KG1 (cell line): ENCODE measurements at regions not wholly inside any gene's neighbourhood (a gene's known extent, or its start where the extent isn't known, plus 50 kb on each side); places are given as distances from the start of the nearest gene placed in this dataset.
"Not testable (repeated sequence)": the region's sequence is repeated elsewhere in the genome, so short reads cannot be mapped to it uniquely, and the experiment has no call there.

Experiments used
- DNase-seq: peaks from one replicate; lab custom pipeline; 2025; lab: John Stamatoyannopoulos, UW

DNA sequence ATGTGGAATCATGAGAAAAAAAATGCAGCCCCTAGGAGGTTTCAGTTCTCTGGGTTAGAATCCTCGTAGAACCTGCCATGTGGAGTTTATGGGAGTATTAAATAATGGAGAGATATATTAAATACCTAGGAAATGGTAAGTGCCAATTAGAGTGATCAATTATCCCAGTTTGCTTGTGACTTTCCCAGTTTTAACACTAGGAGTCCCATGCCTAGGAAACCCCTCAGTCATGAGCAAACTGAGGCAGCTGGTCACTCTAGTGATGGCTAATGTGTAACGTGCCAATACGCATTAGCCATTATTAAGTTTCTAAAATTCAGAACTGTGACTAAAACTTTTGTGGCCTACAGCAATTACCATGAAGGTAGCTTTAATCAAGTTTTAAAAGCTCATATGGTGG is 720.6 kb downstream of the TAF11L14 start:
- DNase-seq = no peak

DNA sequence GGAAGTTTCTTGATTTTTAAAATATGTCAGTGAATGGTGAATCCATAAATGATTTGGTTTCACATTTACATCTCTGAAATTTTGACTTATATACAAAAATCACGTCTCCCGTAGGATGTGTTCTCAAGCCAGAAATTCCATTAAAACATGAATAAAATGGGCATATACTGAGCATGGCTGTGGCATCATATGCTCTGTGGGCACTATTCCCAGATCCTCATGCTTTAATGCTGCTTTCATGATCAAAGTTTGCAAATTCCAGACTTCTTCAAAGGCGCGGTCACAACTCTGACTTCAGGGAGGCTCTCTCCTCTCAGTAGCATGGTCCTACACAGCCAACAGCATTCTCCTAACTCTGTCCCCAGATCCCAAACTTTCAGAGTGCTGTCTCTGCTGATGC is 723.2 kb downstream of the TAF11L14 start:
- no peak for DNase-seq

DNA sequence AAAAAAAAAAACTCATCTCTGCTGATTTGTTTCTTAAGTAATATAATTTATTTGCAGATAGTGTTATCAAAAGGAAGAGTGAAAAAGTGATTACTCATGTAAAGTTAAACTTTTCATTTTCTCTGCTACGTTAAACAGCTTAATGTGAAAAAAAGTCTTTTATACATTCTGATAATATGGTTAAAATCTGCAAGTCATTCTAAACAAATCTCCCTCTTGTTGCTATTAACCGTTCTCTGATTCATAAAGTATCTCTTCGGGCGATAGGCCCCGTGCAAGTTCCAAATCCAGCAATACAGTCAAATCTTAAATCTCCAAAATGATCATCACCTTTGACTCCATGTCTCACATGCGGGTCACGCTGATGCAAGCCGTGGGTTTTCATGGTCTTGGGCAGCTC is 732.0 kb downstream of the TAF11L14 start:
- DNase-seq = no peak

DNA sequence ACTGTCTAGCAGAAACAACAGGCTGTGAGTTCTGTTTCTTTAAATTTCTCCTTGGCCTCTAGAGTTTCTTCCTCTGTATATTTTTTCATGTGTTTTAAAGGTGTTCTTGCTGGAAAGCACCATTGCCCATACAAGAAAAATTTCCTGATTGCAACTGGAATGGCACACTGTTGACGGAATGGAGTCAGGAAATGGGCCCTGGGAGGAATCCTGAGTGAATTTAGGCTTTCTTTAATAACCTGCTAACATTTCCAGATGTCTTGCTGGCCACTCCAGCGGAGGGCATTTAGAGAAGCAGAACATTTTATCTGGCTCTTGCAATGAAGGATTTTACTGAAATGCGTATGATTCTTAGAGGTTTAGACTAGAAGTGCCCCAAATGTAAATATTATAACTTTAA is 736.3 kb downstream of the TAF11L14 start:
- no peak for DNase-seq

DNA sequence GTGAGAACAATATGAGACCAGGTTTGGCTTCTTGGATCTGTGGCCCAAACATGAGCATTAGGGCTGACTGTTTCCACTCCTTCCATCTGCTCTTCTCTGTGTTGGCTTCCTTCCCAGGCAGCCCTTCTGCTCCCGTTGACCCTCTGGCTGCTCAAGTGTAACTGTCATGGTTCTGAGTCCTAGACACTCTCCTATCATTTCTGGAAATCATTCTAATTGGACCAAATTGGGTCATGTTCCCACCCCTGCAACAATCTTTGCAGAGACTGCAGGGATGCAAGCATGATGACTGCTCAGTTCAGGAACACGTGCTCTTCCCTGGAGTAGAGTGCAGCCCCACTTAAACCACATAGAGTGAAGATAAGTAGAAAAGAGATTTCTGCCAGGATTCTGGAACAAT is 741.4 kb downstream of the TAF11L14 start:
- DNase-seq = no peak

DNA sequence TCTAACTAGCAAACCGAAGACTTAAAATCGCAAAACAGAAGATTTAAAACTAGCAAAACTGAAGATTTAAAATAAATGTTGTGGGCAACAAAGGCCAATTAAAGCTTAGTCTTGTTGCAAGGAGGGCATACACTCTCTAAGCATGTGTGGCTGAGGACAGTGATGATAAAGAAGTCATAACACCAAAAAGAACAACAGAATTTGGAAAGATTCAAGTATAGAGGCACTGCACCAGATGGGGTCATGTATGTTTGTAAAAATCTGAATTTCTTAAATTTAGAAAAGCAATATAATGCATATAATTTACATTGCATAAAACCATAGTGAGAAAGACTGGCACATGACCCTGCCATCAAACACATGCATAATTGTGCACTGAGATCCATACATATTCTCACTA is 743.8 kb downstream of the TAF11L14 start:
- no peak for DNase-seq

DNA sequence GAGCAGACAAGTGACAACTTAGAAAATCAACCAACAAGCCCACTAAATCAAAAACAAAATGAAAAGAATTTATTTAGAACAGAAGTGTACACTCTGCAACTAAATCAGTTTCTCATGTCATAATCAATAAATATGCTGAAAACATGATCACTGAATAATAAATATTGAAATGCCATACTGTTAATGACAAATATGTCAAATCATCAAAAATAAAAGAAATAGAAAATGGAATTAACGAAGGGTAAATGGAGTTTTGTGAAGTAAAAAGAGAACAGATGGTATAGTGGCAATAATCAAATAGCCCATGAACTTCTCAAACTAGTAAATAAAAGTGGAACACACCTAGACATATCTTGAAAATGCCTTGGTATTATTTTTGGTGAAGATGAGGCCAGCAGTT is 744.9 kb downstream of the TAF11L14 start:
- no peak for DNase-seq

DNA sequence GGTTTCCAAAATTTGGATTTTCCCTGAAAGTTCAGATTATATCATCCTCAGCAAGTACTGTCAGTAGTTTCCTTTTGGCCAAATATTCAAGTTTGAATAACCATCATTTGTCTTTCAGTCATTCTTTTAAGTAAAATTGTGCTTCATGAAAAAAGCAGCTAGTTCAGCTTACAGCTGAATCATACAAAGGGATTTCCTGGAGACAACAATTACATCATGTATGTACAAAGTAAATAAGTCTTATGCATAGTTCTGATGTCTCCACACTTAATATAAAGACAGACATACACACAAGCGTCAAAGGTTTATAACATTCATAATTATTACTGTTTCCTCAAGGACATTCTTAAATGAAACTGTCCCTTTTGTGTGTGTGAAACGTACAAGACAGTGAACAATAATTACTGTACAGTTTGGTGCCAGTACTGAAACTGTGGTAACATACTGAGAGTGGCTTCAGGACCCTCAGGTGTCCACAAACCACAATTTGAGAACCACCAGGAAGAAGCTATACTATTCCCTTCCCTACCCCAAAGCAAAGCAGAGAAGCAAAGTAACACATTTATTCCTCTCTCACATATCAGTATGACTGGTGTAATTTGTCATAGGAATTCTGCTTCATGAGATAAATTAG is 746.6 kb downstream of the TAF11L14 start:
- no peak for DNase-seq

DNA sequence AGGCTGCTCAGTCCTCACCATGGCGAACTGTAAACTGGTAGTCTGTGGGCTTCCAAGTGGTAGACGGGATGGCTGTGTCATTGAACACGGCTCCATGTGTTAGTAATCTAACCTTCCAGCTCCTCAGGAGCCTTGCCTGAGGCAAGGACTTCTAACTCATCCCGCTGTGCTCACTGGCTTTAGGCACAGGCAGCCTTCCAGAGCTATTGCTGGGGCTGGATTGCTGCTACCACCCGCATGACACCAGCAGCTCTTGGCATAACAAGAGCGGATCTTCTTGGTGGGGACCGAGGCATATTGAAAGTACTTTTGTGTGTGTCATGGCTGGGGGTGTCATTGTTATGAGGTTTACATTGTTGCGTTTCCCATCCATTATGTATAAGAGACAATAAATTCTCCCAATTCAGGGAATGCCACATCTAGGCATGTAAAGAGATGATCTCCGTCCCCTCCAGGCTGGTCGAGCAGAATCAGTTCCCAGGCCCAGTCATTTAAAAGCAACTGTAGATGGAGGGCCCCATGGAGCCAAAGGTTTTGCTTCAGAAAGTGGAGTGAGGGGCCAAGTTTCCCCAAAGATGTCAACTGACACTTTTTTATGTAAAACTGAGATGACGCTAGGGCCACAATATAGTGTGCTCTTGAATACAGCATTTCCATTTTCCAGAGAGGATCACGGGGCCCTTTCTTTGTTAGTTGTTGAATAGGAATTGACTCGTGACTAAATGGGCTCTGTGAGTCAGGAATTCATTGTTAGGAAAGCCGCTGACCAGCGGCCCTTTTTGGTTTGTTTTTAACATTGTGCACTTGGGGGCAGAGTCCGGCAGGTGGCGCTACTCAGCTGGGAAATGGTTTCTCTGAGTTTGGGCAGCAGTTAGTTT is 759.5 kb downstream of the TAF11L14 start:
- DNase-seq = peak; percentile 22

DNA sequence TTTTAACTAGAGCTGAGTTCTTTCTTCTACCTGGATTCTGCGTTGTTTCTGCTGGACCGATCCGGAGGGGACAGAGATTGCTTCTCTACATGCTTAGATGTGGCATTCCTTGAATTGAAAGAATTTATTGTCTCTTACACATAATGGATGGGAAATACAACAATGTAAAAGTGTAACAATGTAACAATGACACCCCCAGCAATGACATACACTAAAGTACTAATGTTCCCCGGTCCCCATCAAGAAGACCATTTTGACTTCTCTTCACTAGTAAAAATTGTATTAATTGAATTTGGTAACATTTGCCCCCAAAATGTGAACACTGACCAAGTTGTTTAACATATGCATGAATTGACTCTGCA is 760.2 kb downstream of the TAF11L14 start:
- no peak for DNase-seq

DNA sequence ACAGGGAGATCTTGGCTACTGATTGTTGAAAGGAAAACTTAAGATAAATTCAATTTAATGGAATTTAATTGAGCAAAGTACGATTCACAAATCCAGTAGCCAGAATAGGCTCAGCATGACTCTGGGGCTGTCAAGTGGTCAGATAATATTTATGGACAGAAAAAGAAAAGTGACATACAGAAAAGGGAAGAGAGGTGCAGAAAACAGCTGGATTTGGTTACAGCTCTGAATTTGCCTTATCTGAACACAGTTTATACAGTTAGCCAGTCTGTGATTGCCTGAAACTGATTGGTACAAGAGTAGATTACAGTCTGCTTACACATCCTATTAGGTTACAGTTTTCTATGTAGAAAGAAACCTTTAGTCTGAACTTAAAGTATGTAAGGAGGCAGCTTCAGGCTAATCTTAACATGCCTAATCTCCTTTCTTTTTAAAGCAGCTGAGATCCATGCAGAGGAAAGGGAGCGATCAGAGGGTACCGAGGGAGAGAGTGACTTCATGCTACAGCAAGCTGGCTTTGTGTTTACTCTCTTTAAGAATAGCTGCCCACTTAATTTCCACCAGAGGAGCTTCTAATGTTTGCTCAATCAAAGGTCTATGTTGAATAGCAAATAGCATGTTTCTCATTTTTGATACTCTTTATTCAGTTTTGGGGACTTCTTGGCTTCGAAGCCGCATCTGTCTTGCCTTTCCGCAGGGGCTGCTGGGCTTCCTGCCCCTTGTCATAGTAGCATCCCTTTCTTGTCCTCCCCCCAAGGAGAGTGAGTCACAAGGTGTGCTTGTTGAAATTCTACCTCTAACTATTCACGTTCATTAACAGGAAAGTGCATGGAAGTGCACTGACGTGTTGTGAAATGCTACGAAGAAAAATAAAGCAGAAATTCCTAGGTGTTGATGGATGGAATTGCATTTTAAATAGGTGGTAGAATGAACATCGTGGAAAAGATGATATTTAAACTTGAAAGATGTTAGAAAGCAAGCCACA is 761.2 kb downstream of the TAF11L14 start:
- DNase-seq = no peak

DNA sequence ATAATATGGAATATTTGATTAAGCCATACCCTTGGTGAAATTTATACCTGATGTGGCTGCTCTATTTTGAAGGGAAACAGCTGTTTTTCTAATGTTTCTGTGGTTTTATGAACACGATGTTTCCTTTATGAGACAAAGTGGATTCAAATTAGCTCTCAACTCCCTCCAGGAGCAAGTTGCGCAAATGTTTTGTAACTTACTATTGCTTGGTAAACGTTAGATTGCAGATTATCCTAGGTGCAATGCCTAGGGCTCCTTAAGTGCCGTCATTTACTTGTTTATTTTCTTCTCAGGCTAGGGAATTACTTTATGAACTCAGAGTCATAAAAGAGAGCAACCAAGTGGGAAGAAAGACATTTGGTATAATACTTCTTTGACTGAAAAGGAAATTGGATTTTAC is 763.1 kb downstream of the TAF11L14 start:
- DNase-seq = no peak

DNA sequence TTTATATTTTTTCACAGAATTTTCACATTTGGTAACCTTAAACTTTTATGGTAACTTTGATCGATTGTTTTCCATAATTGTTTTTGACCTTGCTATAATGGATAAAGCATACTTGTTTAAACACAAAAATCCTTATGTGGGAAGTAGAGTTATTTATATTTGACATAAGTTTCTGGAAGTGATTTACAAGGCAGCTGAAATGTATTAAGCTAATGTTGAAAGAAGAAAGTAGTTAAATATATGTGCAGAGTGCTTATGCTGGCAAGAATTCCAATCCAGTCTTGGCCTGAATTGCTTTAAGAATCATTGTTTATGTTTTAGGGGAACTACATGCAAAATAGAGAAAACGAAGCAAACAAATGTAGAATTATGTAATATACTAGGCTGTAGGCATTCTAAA is 763.6 kb downstream of the TAF11L14 start:
- DNase-seq = no peak

DNA sequence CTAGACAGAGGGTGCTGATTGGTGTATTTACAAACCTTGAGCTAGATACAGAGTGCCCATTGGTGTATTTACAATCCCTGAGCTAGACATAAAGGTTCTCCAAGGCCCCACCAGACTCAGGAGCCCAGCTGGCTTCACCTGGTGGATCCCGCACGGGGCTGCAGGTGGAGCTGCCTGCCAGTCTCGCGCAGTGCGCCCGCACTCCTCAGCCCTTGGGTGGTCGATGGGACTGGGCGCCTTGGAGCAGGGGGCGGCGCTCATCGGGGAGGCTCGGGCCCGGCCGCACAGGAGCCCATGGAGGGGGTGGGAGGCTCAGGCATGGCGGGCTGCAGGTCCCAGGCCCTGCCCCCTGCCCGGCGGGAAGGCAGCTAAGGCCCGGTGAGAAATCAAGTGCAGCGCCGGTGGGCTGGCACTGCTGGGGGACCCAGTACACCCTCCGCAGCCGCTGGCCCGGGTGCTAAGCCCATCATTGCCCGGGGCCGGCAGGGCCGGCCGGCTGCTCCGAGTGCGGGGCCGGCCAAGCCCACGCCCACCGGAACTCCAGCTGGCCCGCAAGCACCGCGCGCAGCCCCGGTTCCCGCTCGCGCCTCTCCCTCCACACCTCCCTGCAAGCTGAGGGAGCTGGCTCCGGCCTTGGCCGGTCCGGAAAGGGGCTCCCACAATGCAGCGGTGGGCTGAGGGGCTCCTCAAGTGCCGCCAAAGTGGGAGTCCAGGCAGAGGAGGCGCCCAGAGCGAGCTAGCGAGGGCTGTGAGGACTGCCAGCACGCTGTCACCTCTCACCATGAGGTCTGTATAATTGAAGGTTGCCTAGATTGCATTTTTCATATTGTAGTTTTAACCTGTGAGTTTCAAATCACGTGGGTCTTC is 765.4 kb downstream of the TAF11L14 start:
- not testable (repeated sequence) for DNase-seq

DNA sequence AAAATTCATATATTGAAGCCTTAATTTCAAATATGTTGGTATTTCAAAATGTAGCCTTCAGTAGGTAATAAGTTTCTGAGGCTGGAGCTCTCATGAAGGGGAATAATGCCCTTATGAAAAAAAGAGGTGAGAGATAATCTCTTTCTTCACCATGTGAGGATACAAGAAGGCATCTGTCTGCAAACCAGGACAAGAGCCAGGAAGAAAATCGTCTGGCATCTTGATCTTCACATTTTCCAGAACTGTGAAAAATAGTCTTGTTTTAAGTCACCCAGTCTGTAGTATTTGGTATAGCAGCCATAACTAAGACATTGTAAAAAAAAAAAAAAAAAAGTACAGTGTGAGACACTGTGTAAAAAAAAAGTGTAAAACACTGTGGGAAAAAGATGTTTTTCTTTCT is 768.9 kb downstream of the TAF11L14 start:
- no peak for DNase-seq

DNA sequence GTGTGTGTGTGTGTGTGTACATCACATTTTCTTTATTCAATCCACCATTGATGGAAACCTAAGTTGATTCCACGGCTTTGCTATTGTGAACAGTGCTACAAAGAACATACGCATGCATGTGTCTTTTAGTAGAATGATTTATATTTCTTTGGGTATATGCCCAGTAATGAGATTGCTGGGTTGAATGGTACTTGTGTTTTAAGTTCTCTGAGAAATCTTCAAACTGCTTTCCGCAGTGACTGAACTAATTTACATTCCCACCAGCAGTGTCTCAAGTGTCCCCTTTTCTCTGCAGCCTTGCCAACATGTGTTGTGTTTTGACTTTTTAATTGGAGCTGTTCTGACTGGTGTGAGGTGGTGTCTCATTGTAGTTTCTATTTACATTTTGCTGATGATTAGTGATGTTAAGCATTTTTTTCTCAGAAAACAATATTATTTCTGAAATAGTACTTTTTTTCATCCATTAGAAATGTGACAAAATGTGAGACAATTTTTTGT is 769.7 kb downstream of the TAF11L14 start:
- DNase-seq = no peak

DNA sequence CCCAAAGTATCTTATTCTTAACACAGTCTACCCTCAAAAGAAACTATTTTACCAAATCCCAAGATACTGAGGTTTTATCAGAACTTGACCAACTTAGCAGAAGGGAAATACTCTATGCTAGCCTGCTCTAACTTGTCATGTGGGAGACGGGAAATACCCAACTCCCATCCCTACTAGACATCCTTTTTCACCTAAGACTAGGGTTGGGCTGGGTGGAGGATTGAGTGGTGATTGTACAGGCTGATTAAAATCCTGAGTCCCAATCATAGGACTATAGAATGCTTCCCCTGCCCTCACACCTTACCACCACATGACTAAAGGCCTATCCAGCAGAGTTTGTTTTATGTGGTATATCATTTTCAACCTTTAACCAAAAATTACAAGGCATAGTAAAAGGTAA is 786.5 kb downstream of the TAF11L14 start:
- no peak for DNase-seq

DNA sequence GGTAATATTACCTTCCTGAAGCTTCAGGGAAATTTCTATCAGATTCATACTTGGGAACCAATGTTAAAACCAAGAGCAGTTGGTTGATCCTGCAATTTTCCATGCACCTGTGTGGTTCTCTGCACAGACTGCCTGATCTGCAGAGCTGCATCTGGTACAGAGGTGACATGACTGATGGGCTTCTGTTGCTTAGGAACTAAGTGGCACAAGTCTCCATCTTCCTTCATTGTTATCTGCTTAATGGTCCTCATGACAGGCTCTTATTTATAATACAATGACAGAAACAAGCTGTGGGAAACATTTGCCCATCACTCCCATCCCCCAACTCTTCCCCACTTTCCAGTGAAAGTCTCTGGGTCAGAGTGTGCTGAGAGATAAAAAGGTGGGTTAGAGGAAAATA is 799.1 kb downstream of the TAF11L14 start:
- DNase-seq = no peak

DNA sequence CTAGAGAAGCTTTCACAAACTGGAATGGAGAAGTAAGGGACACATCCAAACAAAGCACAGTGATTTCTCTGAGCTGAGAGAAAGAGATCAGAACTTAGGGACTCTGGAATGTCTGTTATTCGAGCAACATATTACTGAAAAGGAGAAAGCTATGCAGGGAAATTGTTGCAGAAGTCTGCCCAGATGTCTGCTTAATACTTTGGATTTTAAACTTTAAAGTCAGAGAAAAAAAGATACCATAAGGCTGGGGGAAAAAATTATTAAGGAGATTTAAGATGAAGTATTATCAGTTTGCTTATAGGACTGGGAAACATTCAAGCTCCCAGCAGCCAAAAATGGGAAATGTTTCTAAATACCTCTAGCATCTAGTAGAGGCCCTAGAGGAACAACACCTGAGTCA is 803.9 kb downstream of the TAF11L14 start:
- no peak for DNase-seq

DNA sequence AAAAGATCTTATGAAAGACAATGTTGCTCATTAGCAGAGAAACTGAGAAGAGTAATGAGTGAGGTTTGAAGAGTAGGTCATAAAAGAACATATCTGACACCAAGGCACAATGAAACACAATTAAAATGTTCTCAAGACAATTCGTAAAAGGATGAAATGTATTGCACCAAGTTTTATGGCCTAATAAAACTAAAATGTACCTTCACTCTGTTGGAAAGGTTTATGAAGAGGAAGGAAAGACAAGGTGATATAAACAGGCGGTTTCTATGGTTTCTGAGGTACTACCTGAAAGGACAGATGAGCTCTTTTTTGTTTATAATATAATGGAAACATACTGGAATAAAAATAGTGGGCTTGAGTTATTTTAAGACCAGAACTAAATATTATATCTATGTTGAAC is 821.3 kb downstream of the TAF11L14 start:
- no peak for DNase-seq

DNA sequence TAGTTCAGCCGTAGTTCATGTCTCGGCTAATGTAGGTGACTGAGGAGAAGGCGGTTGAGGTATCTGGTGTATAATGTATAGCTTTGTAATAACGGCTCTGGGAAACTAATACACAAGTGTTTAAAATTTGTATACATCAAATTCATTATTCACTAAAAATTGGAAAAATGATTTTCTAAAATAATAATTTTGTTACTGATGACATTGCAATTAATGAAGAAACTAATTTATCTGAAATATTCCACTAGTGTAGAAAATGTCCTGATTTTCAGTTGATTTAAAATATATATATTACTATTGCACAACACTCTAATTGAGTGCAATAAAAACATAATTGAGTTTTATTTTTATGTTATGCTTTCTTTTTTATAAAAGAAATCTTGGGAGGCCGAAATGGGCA is 823.0 kb downstream of the TAF11L14 start:
- no peak for DNase-seq
